Chondrocyte (in vitro differentiated cells): ENCODE measurements at regions not wholly inside any gene's neighbourhood (a gene's known extent, or its start where the extent isn't known, plus 50 kb on each side); places are given as distances from the start of the nearest gene placed in this dataset.

Source experiments
- DNase-seq: peaks from one replicate; pipeline ENCODE4 v3.0.0; 2021; ENCODE audit warnings: mixed read lengths, low spot score
- H3K27ac Mint-ChIP-seq: one replicate; pipeline ENCODE4 v1.8.0; 2021; ENCODE audit warnings: mild to moderate bottlenecking, moderate library complexity, mixed read lengths; ENCODE audit not compliant: unreplicated experiment
- H3K27me3 Mint-ChIP-seq: 2 replicates; pipeline ENCODE4 v1.8.0; 2021; ENCODE audit warnings: low read depth, mixed read lengths
- H3K36me3 Mint-ChIP-seq: 2 replicates; pipeline ENCODE4 v1.8.0; 2021; ENCODE audit warnings: low read depth, mixed read lengths
- H3K4me1 Mint-ChIP-seq: 2 replicates; pipeline ENCODE4 v1.8.0; 2021; ENCODE audit warnings: low read depth, mild to moderate bottlenecking, mixed read lengths
- H3K4me3 Mint-ChIP-seq: one replicate; pipeline ENCODE4 v1.8.0; 2021; ENCODE audit warnings: mild to moderate bottlenecking, moderate library complexity, mixed read lengths; ENCODE audit not compliant: unreplicated experiment
- H3K9me3 Mint-ChIP-seq: 2 replicates; pipeline ENCODE4 v1.8.0; 2021; ENCODE audit warnings: low read depth, mixed read lengths
- CTCF ChIP-seq: fragments of 200-600 bp; sonication (generic); IDR thresholded peaks from 2 replicates; pipeline ENCODE4 v1.5.0; 2021; ENCODE audit warnings: antibody characterized with exemption, mild to moderate bottlenecking, moderate library complexity

DNA sequence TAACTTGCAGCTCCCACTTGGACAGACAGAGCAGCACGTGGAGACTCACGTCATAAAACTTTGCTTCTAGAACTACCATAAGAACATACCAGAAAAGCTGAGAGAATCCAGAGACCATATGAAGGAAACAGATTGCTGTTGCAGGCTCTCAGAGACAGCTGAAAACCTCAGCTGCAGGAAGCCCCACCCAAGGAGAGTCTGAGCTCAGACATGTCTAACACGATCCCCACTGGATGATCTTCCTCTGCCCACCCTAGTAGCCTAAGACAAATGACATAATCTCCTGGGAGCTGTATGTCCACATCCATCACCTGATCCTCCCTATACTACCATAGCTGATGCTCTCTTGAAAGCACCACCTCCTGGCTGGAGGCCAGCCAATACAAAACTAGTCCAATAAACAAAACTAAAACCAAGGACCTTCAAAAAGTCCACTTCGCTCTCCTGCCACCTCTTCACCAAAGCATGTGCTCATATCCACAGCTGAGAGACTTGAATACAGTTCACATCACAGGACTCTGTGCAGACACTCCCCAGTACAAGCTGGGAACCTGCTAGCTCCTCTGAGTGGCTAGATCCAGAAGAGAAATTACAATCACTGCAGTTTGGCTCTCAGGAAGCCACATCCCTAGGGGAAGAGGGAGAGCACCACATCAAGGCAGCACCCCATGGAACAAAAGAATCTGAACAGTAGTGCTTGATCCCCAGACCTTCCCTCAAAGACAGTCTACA is 257.4 kb downstream of the TRIM36 start:
- H3K36me3 Mint-ChIP-seq: no peaks in the 10 kb centered on the region
- no peak overlapping the region for H3K27ac Mint-ChIP-seq
- TF ChIP-seq CTCF: no peak
- no peaks in the 10 kb centered on the region for H3K4me1 Mint-ChIP-seq
- peaks cover 26% of the 10 kb centered on the region for H3K9me3 Mint-ChIP-seq
- DNase-seq: no peak
- H3K27me3 Mint-ChIP-seq: peaks cover 2% of the 10 kb centered on the region
- H3K4me3 Mint-ChIP-seq: no peak overlapping the region

GRCh38 chr5:114910727-114911126 is 259.0 kb downstream of the TRIM36 start:
- no peak overlapping the region for H3K4me3 Mint-ChIP-seq
- DNase-seq: no peak
- H3K27ac Mint-ChIP-seq: no peak overlapping the region
- H3K36me3 Mint-ChIP-seq: no peaks in the 10 kb centered on the region
- no peak for TF ChIP-seq CTCF
- H3K4me1 Mint-ChIP-seq: no peaks in the 10 kb centered on the region
- peaks cover 29% of the 10 kb centered on the region for H3K9me3 Mint-ChIP-seq
- peaks cover 2% of the 10 kb centered on the region for H3K27me3 Mint-ChIP-seq

DNA sequence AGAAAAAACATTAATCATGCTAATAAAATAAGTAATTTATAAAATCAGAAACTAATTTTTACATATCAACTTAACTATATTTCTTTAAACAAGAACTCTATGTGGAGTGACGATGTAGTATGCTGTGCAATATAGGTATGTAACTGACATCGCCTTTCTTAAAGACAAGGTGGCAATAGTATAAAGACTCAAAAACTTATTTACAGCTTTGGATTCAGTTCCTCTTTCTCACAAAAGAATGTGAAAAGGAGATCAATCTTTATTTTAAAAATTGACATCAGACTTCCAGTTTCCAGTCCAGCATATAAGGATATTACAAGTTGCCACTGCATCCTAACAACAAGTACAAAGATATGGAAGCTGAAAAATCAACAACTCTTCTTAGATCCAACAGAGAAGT is 260.3 kb downstream of the TRIM36 start:
- H3K4me1 Mint-ChIP-seq: no peaks in the 10 kb centered on the region
- H3K27me3 Mint-ChIP-seq: peaks cover 2% of the 10 kb centered on the region
- no peaks in the 10 kb centered on the region for H3K36me3 Mint-ChIP-seq
- TF ChIP-seq CTCF: no peak
- DNase-seq: no peak
- H3K4me3 Mint-ChIP-seq: no peak overlapping the region
- peaks cover 29% of the 10 kb centered on the region for H3K9me3 Mint-ChIP-seq
- H3K27ac Mint-ChIP-seq: no peak overlapping the region

GRCh38 chr5:114903767-114904166 is 265.9 kb downstream of the TRIM36 start:
- DNase-seq: no peak
- Mint-ChIP-seq H3K4me1 (no peaks in the 10 kb centered on the region), H3K27ac (no peak overlapping the region), H3K36me3 (no peaks in the 10 kb centered on the region), H3K27me3 (no peaks in the 10 kb centered on the region), H3K4me3 (no peak overlapping the region), H3K9me3 (peaks cover 10% of the 10 kb centered on the region)
- TF ChIP-seq CTCF: no peak

DNA sequence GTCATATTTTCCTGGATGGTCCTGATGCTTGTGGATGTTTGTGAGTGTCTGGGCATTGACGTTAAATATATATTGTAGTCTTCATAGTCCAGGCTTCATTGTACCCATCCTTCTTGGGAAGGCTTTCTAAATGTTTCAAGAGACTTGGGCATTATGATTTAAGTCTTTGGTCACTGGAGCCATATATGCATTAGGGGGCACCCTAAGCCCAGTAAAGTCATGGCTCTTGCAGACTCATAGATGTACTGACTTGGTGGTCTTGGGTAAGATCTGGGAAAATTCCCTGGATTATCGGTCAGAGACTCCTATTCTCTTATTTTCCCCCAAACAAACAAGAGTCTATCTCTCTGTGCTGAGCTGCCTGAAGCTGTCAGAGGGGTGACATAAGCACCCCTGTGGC is 271.1 kb downstream of the TRIM36 start:
- Mint-ChIP-seq H3K27me3 (no peaks in the 10 kb centered on the region), H3K9me3 (peaks cover 3% of the 10 kb centered on the region)

More for the DNA sequence above, 271.1 kb downstream of the TRIM36 start:
- Mint-ChIP-seq H3K4me1 (no peaks in the 10 kb centered on the region), H3K36me3 (no peaks in the 10 kb centered on the region), H3K4me3 (no peak overlapping the region), H3K27ac (no peak overlapping the region)
- TF ChIP-seq CTCF: no peak
- no peak for DNase-seq
